ENCODE measurements at regions not wholly inside any gene's neighbourhood (a gene's known extent, or its start where the extent isn't known, plus 50 kb on each side); places are given as distances from the start of the nearest gene placed in this dataset.

- TF ChIP-seq CTCF (IDR thresholded peaks at IDR 0.05) = no peak
- no peak for TF ChIP-seq ZFX (IDR thresholded peaks at IDR 0.05; ENCODE audit: borderline replicate concordance)
These were observed 448.8 kb downstream of the LRATD1 start for GRCh38 chr2:15081356-15081755.

Data from 22Rv1 (cell line).